Liver (tissue), 8 donors: ENCODE measurements at regions not wholly inside any gene's neighbourhood (a gene's known extent, or its start where the extent isn't known, plus 50 kb on each side); places are given as distances from the start of the nearest gene placed in this dataset.

ENCODE experiments used
- DNase-seq: peaks from one replicate; pipeline ENCODE4 v3.0.0-alpha.2; 2017; ENCODE audit warnings: low spot score
- H3K27ac ChIP-seq, 2 donors: one replicate each; pipeline ENCODE4 v1.7.0; 2013; ENCODE audit warnings: inconsistent platforms in 2 of 2, low read length in 2 of 2, control low read depth in 1 of 2, low read depth in 1 of 2, mild to moderate bottlenecking in 1 of 2
- H3K27me3 ChIP-seq, 4 donors: one replicate each; pipeline versions ENCODE4 v1.6.1 to v1.7.0; 2013; ENCODE audit warnings: low read length in 3 of 4, inconsistent platforms in 1 of 4, mild to moderate bottlenecking in 1 of 4, moderate library complexity in 1 of 4; ENCODE audit not compliant: control insufficient read depth in 4 of 4, insufficient read depth in 4 of 4
- H3K36me3 ChIP-seq, 4 donors: one replicate each; pipeline versions ENCODE4 v1.6.1 to v1.7.0; 2013; ENCODE audit warnings: low read length in 3 of 4, mild to moderate bottlenecking in 3 of 4, low read depth in 1 of 4, moderate library complexity in 1 of 4; ENCODE audit not compliant: control insufficient read depth in 4 of 4, insufficient read depth in 3 of 4
- H3K4me1 ChIP-seq, 4 donors: one replicate each; pipeline versions ENCODE4 v1.6.1 to v1.7.0; 2013; ENCODE audit warnings: low read length in 3 of 4, mild to moderate bottlenecking in 3 of 4, moderate library complexity in 1 of 4; ENCODE audit not compliant: control insufficient read depth in 4 of 4, insufficient read depth in 4 of 4
- H3K4me3 ChIP-seq, 3 donors: one replicate each; pipeline versions ENCODE4 v1.6.1 to v1.7.0; 2013; ENCODE audit warnings: low read length in 3 of 3, control low read depth in 1 of 3, low read depth in 1 of 3, mild to moderate bottlenecking in 1 of 3
- H3K9ac ChIP-seq, 2 donors: one replicate each; pipeline ENCODE4 v1.7.0; 2013; ENCODE audit warnings: low read length in 2 of 2, mild to moderate bottlenecking in 2 of 2, moderate library complexity in 2 of 2, control low read depth in 1 of 2, low read depth in 1 of 2
- H3K9me3 ChIP-seq, 4 donors: one replicate each; pipeline versions ENCODE4 v1.6.1 to v1.7.0; 2013; ENCODE audit warnings: low read length in 3 of 4; ENCODE audit not compliant: control insufficient read depth in 4 of 4
- EGR1 ChIP-seq, 2 donors: IDR thresholded peaks; 2 replicates each; pipeline ENCODE4 v1.6.1; 2016 to 2018; ENCODE audit warnings: antibody characterized with exemption in 2 of 2, low read depth in 2 of 2
- FOXA2 ChIP-seq: IDR thresholded peaks from 2 replicates; pipeline ENCODE4 v1.6.1; 2016; ENCODE audit warnings: antibody characterized with exemption
- GABPA ChIP-seq, 2 donors: IDR thresholded peaks in 1 of 2; conservative IDR thresholded peaks in 1 of 2; 2 replicates each; pipeline ENCODE4 v1.6.1; 2016; ENCODE audit warnings: antibody characterized with exemption in 2 of 2, mild to moderate bottlenecking in 1 of 2, moderate library complexity in 1 of 2
- HNF4A ChIP-seq, 2 donors: conservative IDR thresholded peaks; 2 replicates each; pipeline ENCODE4 v1.6.1; 2016; ENCODE audit warnings: antibody characterized with exemption in 2 of 2, mild to moderate bottlenecking in 2 of 2
- HNF4G ChIP-seq: IDR thresholded peaks from 2 replicates; pipeline ENCODE4 v1.6.1; 2016; ENCODE audit warnings: antibody characterized with exemption
- JUND ChIP-seq, 2 donors: IDR thresholded peaks; 2 replicates each; pipeline ENCODE4 v1.6.1; 2016; ENCODE audit warnings: antibody characterized with exemption in 2 of 2
- MAX ChIP-seq: IDR thresholded peaks from 2 replicates; pipeline ENCODE4 v1.6.1; 2016; ENCODE audit warnings: antibody characterized with exemption
- RAD21 ChIP-seq, 2 donors: IDR thresholded peaks; 2 replicates each; pipeline ENCODE4 v1.6.1; 2016; ENCODE audit warnings: antibody characterized with exemption in 2 of 2, mild to moderate bottlenecking in 2 of 2
- RXRA ChIP-seq, 2 donors: IDR thresholded peaks; 2 replicates each; pipeline ENCODE4 v1.6.1; 2017 to 2018; ENCODE audit warnings: antibody characterized with exemption in 2 of 2, mild to moderate bottlenecking in 1 of 2
- SP1 ChIP-seq: IDR thresholded peaks from 2 replicates; pipeline ENCODE4 v1.6.1; 2018; ENCODE audit warnings: antibody characterized with exemption, mild to moderate bottlenecking
- TAF1 ChIP-seq: conservative IDR thresholded peaks from 2 replicates; pipeline ENCODE4 v1.6.1; 2016; ENCODE audit warnings: antibody characterized with exemption, mild to moderate bottlenecking
- YY1 ChIP-seq: IDR thresholded peaks from 2 replicates; pipeline ENCODE4 v1.6.1; 2016; ENCODE audit warnings: antibody characterized with exemption, mild to moderate bottlenecking
- WGBS: extraction: QIAGEN DNeasy Blood & Tissue Kit; methylation state at CpG from one replicate; pipeline ENCODE4 v1.1.7; 2013; 5-methylcytosine and 5-hydroxymethylcytosine counted together
- TF ChIP-seq, protein P1 (sequence below): fragments of 150-350 bp; IDR thresholded peaks from 2 replicates; pipeline ENCODE4 v1.5.1; 2017; ENCODE audit warnings: improper control_type of control experiment, low read depth, low read length; ENCODE audit not compliant: missing input control
- TF ChIP-seq, protein P2 (sequence below): IDR thresholded peaks from 2 replicates; pipeline ENCODE4 v1.6.1; 2016; ENCODE audit warnings: antibody characterized with exemption
- TF ChIP-seq, protein P3 (sequence below): IDR thresholded peaks from 2 replicates; pipeline ENCODE4 v1.6.1; 2016; ENCODE audit warnings: antibody characterized with exemption, mild to moderate bottlenecking
- TF ChIP-seq, protein P4 (sequence below): IDR thresholded peaks from 2 replicates; pipeline ENCODE4 v1.6.1; 2016; ENCODE audit warnings: antibody characterized with exemption
- donor health status: healthy.
- donor health status: healthy.
- donor health status: healthy.
- donor health status: healthy.
- donor health status: healthy.

DNA sequence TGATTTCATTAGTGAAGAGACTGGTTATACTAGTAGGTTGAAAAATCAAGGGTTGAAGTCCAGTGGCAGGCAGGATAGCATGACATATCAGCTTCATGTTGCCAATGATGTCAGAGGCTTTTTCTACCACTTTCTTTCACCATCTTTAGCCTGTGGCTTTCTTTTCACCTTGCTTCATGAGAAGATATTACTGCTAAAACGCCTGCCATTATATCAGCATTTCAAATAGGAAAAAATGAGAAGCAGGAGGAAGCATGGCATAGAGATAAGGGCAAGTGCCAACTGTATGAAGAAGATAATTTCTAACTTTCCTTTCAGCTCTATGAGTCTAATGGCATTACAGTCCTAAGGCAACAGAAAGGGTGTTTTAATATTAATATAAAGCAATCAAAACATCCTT, 270.2 kb upstream of the SYT4 start:
- no peak overlapping the region for H3K4me3 ChIP-seq
- DNase-seq = no peak
- H3K9me3 ChIP-seq = no peaks in the 10 kb centered on the region
- no peaks in the 10 kb centered on the region for H3K27me3 ChIP-seq
- H3K9ac ChIP-seq = no peak overlapping the region
- WGBS = 13% methylated on average over 1 of the region's 1 CpG
- H3K36me3 ChIP-seq = no peaks in the 10 kb centered on the region
- no peaks in the 10 kb centered on the region for H3K4me1 ChIP-seq
- TF ChIP-seq SP1 = no peak
- no peak for TF ChIP-seq YY1
- TF ChIP-seq HNF4A (conservative IDR thresholded peaks at IDR 0.05) = no peak
- no peak for TF ChIP-seq RAD21 (IDR thresholded peaks at IDR 0.05)
- TF ChIP-seq, protein P1, sequence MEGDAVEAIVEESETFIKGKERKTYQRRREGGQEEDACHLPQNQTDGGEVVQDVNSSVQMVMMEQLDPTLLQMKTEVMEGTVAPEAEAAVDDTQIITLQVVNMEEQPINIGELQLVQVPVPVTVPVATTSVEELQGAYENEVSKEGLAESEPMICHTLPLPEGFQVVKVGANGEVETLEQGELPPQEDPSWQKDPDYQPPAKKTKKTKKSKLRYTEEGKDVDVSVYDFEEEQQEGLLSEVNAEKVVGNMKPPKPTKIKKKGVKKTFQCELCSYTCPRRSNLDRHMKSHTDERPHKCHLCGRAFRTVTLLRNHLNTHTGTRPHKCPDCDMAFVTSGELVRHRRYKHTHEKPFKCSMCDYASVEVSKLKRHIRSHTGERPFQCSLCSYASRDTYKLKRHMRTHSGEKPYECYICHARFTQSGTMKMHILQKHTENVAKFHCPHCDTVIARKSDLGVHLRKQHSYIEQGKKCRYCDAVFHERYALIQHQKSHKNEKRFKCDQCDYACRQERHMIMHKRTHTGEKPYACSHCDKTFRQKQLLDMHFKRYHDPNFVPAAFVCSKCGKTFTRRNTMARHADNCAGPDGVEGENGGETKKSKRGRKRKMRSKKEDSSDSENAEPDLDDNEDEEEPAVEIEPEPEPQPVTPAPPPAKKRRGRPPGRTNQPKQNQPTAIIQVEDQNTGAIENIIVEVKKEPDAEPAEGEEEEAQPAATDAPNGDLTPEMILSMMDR = no peak
- no peak for TF ChIP-seq RXRA (IDR thresholded peaks at IDR 0.05)
- TF ChIP-seq, protein P2, sequence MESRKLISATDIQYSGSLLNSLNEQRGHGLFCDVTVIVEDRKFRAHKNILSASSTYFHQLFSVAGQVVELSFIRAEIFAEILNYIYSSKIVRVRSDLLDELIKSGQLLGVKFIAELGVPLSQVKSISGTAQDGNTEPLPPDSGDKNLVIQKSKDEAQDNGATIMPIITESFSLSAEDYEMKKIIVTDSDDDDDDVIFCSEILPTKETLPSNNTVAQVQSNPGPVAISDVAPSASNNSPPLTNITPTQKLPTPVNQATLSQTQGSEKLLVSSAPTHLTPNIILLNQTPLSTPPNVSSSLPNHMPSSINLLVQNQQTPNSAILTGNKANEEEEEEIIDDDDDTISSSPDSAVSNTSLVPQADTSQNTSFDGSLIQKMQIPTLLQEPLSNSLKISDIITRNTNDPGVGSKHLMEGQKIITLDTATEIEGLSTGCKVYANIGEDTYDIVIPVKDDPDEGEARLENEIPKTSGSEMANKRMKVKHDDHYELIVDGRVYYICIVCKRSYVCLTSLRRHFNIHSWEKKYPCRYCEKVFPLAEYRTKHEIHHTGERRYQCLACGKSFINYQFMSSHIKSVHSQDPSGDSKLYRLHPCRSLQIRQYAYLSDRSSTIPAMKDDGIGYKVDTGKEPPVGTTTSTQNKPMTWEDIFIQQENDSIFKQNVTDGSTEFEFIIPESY = no peak
- TF ChIP-seq JUND (IDR thresholded peaks at IDR 0.05) = no peak
- TF ChIP-seq MAX = no peak
- TF ChIP-seq HNF4G = no peak
- TF ChIP-seq TAF1 = no peak
- no peak overlapping the region for H3K27ac ChIP-seq

- H3K9ac ChIP-seq = no peak overlapping the region
- 79% methylated on average over 3 of the region's 3 CpGs for WGBS
- H3K27ac ChIP-seq = no peak overlapping the region
- H3K9me3 ChIP-seq = peaks cover 0 to 4% (median under 1%) of the 10 kb centered on the region in 4 donors
- no peak overlapping the region for H3K4me3 ChIP-seq
- H3K4me1 ChIP-seq = peaks cover 0 to 3% (median 0%) of the 10 kb centered on the region in 4 donors
- TF ChIP-seq, protein P1 = no peak
- TF ChIP-seq, protein P3, sequence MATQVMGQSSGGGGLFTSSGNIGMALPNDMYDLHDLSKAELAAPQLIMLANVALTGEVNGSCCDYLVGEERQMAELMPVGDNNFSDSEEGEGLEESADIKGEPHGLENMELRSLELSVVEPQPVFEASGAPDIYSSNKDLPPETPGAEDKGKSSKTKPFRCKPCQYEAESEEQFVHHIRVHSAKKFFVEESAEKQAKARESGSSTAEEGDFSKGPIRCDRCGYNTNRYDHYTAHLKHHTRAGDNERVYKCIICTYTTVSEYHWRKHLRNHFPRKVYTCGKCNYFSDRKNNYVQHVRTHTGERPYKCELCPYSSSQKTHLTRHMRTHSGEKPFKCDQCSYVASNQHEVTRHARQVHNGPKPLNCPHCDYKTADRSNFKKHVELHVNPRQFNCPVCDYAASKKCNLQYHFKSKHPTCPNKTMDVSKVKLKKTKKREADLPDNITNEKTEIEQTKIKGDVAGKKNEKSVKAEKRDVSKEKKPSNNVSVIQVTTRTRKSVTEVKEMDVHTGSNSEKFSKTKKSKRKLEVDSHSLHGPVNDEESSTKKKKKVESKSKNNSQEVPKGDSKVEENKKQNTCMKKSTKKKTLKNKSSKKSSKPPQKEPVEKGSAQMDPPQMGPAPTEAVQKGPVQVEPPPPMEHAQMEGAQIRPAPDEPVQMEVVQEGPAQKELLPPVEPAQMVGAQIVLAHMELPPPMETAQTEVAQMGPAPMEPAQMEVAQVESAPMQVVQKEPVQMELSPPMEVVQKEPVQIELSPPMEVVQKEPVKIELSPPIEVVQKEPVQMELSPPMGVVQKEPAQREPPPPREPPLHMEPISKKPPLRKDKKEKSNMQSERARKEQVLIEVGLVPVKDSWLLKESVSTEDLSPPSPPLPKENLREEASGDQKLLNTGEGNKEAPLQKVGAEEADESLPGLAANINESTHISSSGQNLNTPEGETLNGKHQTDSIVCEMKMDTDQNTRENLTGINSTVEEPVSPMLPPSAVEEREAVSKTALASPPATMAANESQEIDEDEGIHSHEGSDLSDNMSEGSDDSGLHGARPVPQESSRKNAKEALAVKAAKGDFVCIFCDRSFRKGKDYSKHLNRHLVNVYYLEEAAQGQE = no peak
- TF ChIP-seq, protein P2 = no peak
- TF ChIP-seq YY1 (no peak), HNF4G (no peak), RAD21 (IDR thresholded peaks at IDR 0.05) (no peak), FOXA2 (no peak), RXRA (IDR thresholded peaks at IDR 0.05) (no peak), HNF4A (conservative IDR thresholded peaks at IDR 0.05) (no peak), EGR1 (IDR thresholded peaks at IDR 0.05; ENCODE audit: low read depth in 2 of 2) (no peak), SP1 (no peak), JUND (IDR thresholded peaks at IDR 0.05) (no peak), MAX (no peak), GABPA (IDR thresholded peaks at IDR 0.05 in 1 of 2, conservative IDR thresholded peaks at IDR 0.05 in 1 of 2) (no peak), TAF1 (no peak)
- TF ChIP-seq, protein P4, sequence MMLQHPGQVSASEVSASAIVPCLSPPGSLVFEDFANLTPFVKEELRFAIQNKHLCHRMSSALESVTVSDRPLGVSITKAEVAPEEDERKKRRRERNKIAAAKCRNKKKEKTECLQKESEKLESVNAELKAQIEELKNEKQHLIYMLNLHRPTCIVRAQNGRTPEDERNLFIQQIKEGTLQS = no peak
- no peaks in the 10 kb centered on the region for H3K27me3 ChIP-seq
- DNase-seq = no peak
- H3K36me3 ChIP-seq = no peaks in the 10 kb centered on the region
Observed at GRCh38 chr18:43559507-43559906, 282.2 kb upstream of the SYT4 start.
